ENCODE measurements at regions not wholly inside any gene's neighbourhood (a gene's known extent, or its start where the extent isn't known, plus 50 kb on each side); places are given as distances from the start of the nearest gene placed in this dataset.
"Not testable (repeated sequence)": the region's sequence is repeated elsewhere in the genome, so short reads cannot be mapped to it uniquely, and the experiment has no call there.

GRCh38 chr2:37753758-37754157 is 82.3 kb upstream of the CDC42EP3 start:
- no peak overlapping the region for H3K27ac ChIP-seq
- TF ChIP-seq CTCF (conservative IDR thresholded peaks at IDR 0.05) = no peak

GRCh38 chr2:37755961-37756559 is 84.6 kb upstream of the CDC42EP3 start:
- H3K27ac ChIP-seq = not testable (repeated sequence)

GRCh38 chr2:37757456-37757855 is 86.0 kb upstream of the CDC42EP3 start:
- not testable (repeated sequence) for H3K27ac ChIP-seq

GRCh38 chr2:37758141-37758601 is 86.7 kb upstream of the CDC42EP3 start:
- H3K27ac ChIP-seq = not testable (repeated sequence)

GRCh38 chr2:37759989-37760388 is 88.5 kb upstream of the CDC42EP3 start:
- not testable (repeated sequence) for H3K27ac ChIP-seq

- no peak overlapping the region for H3K27ac ChIP-seq
- TF ChIP-seq CTCF (conservative IDR thresholded peaks at IDR 0.05) = no peak
Observed at GRCh38 chr2:37760471-37760870, 89.0 kb upstream of the CDC42EP3 start.

GRCh38 chr2:37762281-37762680 is 90.8 kb upstream of the CDC42EP3 start:
- not testable (repeated sequence) for H3K27ac ChIP-seq

GRCh38 chr2:37764739-37765138 is 93.3 kb upstream of the CDC42EP3 start:
- TF ChIP-seq CTCF (conservative IDR thresholded peaks at IDR 0.05) = no peak
- no peak overlapping the region for H3K27ac ChIP-seq

GRCh38 chr2:37766106-37766505 is 94.7 kb upstream of the CDC42EP3 start:
- H3K27ac ChIP-seq = no peak overlapping the region
- no peak for TF ChIP-seq CTCF (conservative IDR thresholded peaks at IDR 0.05)

- TF ChIP-seq CTCF (conservative IDR thresholded peaks at IDR 0.05) = no peak
- no peak overlapping the region for H3K27ac ChIP-seq
Observed at GRCh38 chr2:37767046-37767445, 95.6 kb upstream of the CDC42EP3 start.
